ENCODE measurements at regions not wholly inside any gene's neighbourhood (a gene's known extent, or its start where the extent isn't known, plus 50 kb on each side); places are given as distances from the start of the nearest gene placed in this dataset.

DNA sequence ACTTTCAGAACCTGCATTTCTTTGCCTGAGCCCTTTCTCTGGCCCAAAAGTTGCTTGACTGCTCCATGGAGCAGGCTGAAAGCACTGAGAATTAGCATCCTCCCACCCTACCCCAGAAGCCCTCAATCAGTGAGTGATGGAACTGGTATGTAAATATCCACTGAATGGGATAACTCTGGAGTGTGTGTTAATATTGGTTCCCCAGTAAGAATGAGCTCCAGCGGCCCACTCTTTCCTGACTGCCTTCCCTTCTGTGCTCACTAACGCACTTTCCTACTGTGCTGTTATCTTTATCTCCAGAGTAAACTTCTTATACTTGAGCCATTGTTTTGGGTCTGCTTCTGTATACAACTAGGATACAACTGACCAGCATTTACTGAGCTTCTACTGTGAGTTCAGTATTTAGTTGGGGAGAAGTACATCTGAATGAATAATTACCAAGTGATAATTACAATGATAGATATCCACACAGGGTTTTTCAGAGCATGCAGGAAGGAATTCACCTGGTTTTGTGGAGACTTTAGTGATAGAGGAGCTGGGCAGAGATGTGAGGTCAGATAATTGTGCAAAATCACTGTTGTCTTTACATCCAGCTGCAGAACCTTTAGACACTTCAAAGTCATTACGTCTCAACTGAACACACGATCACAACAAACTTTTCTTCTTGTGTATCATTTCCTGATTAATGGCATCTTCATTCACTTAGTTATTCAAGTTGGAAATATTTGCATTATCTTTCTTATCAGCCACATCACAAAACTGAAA, 149.2 kb upstream of the BTG1 start:
- DNase-seq = no peak

DNA sequence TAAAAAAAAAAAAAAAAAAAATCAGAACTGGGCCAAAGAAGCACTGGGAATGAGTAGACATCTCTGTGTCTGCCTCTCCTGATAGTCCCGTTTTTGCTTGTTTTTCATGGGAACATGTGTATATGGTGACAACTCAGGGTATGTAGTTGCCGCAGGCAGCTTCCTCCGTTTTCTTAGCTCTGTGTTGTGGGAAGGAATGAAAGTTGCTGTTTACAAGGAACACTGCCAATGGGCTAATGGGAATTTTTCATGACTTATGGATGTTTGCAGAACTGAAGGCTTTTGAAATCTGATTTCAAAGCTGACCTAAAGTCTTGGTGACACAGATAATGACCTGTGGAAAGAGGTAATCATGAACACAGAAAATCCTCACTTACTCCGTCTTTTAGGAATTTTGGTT, 146.4 kb upstream of the BTG1 start:
- DNase-seq = no peak

DNA sequence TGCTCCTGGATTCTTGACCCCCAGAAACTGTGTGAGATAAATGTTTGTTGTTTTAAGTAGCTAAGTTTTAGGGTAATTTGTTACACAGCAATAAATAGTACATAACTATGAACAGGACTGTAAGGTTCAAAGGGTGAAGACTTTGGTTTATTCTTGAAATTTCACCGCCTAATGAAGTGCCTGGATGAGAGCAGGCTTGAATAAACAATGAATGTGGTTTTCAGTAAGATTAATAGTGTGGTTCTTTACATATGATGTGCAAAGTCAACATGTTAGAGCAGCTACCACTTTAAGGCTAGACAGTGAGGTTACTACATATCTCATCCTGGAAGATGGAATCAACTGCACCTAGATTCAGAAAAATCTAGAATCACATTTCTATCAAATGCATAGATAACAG, 145.2 kb upstream of the BTG1 start:
- no peak for DNase-seq

DNA sequence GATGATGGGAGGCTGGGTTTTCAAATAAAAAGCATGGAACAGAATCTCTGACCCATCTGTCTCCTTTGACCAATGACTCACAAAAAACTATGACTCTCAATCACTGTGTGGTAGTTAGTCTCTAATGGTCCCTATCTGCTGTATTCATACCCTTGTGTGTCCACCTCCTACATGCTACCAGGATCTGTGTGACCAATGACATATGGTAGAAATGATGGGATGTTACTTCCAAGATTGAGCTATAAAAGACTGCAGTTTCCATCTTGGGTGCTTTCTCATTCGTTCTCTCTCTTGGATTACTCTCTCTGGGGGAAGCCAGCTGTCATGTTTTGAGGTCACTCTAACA, 144.7 kb upstream of the BTG1 start:
- DNase-seq = no peak

DNA sequence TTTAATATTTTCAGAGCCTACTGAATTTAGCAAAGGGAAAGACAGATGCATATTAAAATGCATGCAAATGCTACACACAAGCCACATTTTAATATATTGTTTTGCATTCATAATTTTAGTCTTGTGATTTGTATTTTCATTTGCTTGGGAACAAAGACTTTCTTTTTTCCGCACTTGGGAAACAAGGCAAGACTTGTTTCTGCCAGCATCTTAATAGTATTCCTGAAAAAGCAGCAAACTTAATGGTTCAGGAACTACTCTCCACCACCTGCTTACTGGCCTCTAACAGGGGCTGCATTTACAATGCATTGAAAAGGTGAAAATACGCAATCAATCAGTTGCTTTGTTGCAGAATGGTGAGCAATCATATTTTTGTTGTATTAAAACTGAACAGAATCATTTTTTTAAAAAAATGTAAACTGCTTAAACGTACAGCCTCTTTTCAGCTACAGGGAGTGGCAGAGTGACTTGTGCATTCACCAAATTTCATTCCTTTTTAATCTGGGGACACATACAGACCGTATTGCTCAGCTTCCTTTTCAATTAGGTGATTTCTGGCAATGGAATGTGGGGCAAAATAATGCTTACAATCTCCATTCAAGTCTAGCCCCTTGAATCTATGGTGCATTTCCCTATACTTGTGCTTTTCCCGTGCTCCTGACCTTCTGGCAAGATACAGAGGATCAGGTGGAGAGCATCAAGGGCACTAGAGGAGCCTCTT, 144.1 kb upstream of the BTG1 start:
- no peak for DNase-seq

DNA sequence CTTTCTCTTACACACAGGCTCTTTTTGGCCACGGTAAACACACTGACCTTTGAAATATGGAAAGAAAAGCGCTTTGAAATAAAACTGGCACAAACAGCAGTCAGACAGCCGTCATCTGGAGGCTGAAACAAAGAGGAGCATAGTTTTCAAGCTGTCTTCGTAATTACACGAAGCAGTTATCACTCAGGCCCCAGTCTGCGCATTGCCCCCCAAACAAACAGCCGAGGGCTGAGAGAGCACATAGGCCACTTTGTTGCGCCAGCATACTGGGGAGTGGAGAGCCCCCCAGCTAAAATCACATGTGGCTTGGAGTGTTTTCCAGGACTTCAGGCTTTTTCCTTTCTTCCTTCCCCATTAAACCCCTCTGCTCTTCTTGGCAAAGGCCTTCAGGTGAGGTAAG, 142.9 kb upstream of the BTG1 start:
- DNase-seq = no peak

DNA sequence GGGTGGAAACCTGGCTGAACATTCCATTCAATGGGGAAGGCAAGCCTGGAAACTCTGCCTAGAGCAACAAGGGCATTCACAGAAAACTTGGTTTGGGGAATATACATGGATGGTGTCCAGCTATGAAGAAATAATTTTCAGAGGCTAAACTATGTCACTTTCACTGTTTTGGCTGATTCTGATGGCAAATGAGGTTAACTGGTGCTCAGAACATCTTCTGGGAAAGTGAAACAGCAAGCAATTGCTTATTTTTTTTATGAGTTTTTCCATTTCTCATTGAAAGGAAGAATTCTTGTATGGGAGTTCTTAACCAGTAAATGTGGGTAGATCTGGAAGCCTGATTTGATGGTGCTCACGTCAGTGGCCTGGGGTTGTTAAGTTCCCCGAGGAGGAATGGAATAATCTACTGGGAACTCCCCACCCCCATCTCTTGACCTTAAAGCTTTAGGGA, 132.8 kb upstream of the BTG1 start:
- no peak for DNase-seq

DNA sequence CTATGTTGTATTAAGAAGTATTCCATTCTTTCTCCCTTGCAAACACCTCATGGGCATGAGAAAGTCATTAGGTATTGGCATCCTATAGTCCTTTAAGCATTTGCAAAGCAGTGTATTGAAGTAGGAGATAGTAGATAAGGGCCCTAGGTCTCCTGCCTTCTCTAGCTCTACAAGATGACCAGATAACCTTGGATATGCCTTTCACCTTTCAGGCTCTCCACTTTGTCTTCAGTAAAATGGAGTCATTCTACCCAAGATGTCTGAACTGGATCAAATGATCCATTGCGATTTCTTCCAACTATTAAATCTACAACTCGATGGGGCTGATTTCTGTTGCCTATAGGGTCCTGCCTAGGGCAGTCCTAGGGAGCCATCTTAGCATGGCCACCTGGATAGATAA, 132.1 kb upstream of the BTG1 start:
- no peak for DNase-seq

DNA sequence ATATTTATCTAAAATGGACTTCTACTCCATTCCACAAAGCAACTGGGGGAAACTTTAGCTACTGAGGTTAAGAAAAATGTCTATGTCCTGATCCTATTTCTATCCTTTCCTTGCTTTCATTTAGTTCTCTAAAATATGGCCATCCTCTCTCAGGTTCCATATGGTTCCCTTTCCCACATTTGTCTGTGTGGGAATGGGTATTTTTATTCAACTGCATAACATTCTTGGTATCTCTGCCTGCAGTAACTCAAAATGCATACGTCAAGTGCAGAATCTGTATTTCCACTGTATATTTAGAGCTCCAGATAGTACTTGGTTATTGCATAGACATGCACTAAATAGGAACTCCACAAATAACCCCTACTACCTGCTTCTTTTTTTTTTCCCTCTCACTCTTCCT, 130.6 kb upstream of the BTG1 start:
- no peak for DNase-seq

DNA sequence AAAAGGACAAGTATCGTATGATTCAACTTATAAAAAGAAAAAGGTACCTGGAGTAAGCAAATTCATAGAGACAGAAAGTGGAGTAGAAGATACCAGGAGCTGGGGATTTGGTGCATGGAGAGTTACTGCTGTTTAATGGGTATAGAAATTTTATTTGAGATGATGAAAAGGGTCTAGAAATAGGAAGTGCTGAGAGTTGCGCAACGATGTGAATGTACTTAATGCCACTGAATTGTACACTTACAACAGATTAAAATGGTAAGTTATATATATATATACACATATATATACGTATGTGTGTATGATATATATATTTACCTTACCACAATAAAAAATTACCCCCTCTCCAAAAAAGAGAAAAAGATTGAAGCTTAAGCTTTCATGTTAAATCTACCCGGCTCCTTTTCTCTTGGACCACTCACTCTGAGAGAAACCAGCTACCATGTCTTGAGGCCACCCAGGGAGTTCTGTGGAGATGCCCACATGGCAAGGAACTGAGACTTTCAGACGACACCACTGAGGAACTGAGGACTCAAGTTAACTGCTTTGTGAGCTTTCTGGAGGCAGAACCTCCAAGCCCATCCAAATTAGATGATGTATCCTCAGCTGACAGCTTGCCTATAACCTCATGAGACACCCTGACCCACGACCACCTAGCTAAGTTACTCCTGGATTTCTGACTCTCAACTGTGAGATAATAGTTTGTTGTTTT, 130.0 kb upstream of the BTG1 start:
- no peak for DNase-seq

DNA sequence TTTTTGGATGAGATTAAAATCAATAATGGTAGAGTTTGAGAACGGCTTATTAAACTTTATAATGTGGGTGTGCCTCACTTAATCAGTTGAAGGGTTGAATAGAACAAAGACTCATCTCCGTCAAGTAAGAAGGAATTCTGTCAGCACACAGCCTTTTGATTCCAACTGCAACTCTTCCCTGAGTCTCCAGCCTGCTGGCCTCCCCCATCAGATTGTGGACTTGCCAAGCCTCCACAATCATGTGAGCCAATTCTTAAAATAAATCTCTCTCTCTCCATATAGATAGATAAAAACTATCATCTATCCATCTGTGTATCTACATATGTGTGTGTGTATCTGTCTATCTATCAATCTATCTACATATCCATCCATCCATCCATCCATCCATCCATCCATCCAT, 127.4 kb upstream of the BTG1 start:
- no peak for DNase-seq

DNA sequence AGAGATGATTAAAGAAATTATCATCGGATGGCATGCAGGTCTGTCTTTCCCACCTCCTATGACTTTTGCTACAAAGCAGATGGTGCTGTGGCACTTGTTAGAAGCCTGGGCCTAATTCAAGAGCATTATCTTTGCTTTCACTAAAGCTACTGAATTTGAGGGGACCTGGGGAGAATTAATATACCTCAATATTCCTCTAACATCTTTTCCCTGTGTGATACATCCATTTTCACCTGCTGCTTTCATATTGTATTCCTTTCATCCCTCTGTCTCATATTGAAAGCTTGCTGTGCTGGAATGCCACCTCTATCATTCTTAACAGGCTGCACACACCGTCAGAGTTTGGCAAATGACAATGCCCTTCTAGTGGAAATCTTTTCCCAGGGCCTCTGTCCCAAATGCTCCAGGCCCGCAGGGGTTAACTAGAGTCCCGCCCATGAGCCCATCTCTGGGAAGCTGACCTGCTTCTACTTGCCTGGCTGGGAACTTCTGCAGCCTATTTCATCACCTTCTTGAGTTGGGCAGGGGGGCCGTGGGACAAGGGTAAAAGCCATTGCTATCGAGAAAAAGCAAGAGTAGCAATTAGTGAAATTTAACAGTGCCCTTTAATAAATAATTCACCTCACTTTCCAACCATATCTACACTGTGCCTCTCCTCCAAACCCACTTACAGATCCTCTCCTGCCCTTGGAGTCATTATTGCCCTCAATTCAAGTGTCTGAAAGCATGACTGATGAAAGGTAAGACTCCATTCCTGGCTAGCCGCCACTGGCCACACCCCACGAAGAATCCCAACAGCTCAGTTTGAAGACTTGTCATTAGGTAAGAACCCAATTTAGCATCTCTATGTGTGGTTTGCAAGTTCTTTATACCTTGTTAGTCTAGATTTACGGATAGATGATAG, 126.7 kb upstream of the BTG1 start:
- no peak for DNase-seq

DNA sequence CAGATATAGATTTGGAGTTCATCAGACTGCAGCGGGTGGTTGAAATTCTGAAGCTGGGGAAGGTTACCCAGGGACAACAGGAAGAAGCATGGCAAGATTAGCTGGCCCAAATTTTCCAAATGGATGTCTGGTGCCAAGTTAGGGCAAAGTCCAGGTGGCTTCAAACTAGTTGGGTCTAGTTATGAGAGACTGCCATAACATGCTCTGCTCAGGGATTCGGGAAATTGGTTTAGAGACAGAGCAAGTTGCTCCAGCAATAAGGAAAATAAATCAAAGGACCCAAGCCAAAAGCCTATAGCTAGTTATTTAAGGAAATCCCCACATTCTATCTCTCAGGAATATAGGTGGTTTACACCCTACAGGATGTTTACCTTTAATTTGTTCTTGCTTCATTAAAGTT, 125.7 kb upstream of the BTG1 start:
- no peak for DNase-seq

DNA sequence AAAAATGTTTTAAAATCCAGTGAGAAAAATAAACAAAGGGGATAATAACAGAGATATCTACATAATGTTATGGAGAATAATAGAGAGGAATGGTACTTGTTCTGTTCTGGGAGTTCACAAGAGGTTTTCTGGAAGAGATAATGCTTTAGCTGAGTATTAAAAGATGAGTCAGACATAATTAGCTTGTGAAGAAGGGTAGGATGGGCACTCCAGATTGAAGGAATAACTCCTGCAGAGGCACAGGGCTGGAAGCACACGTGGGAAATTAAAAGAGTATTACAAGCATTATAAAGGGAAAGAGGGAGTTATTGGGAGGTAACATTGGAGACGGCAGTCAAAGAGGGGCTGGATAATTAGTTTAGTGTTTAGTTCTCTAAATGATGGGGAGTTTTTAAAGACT, 124.9 kb upstream of the BTG1 start:
- DNase-seq = no peak

DNA sequence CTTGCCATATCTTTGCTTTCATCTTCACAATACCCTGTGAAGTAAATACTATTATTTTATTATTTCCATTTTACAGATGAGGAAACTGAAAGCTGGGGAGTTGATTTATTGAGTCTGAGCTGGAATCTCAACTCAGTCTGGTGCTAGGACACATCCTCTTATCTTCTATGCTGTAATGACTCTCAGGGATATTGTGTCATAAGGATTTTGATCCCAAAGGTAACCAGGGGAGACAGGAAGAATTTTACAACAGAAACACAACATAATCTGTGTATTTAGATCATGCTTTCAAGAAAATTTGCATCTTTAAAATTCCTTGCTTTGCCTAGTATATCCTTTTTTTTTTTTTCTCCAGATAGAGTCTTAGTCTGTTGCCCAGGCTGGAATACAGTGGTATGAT, 123.3 kb upstream of the BTG1 start:
- no peak for DNase-seq

DNA sequence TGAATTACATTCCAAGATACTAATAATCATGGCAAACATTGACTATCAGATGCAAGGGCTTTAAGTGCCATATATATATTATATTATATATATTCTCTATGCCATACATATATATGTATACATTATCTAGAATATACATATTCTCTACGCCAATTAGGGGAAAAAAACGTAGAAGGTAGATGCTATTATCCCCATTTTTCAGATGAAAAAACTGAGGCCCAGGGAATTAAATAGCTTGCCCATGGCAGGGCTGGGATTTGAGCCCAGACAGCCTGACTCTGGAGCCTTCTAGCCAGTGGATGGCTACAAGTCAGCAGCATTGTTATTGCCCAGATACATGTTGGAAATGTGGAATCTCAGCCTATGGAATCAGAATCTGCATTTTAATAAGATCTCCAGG, 116.0 kb upstream of the BTG1 start:
- DNase-seq = no peak

DNA sequence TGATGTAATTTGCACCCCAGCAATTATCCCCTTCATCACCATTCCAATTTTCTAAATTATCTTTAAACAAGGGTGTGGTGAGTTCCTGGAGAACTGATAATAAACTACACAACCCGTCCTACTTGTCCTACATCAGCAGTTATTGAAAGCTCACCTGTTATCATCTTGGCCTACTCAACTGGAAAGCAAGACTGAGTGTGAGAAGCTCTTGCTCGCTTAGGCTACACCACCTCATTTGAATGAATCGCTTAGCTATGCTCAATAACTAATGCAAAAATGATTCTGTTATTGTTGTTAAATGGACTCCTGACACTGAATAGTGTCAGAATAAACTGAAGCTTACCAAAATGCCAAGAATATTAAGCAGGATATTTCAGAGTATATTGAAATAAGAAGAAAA, 115.4 kb upstream of the BTG1 start:
- DNase-seq = no peak

DNA sequence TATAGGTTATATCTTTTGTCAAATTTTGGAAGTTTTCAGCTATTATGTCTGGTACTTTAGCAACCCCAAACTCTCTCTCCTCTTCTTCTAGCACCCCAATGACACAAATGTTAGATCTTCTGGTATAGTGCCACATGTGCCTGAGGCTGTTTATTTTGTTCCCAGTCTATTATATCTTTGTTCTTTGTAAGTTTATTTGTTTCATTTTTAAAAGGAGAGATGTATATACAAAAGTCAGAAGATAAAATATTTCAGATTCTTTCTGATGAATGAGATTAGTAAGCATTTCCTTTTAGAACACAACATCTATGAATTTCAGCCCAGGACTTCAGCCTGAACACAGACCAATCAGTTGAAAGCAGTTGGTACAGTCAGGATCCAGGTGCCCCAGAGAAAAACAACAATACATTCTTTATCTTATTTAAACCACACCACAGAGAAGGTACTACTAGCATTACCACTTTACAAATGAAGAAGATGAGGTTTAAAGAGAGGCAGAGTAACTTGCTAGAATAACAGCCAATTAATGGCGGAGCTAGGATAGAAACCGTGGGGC, 114.1 kb upstream of the BTG1 start:
- DNase-seq = no peak

DNA sequence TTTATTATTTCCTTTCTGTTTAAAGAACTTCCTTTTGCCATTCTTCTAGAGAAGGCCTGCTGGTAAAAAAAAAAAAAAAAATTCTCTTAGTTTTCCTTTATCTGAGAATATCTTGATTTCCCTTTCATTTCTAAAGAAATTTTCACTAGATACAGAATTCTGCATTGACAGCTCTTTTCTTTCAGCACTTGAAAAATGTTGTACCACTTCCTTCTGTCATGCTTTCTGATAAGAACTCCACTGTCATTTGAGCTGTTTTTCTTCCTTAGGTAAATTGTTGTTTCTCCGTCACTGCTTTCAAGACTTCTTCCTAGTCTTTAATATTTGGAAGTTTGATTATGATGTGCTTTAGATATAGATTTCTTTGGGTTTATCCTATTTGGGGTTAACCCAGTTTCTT, 113.6 kb upstream of the BTG1 start:
- DNase-seq = no peak

DNA sequence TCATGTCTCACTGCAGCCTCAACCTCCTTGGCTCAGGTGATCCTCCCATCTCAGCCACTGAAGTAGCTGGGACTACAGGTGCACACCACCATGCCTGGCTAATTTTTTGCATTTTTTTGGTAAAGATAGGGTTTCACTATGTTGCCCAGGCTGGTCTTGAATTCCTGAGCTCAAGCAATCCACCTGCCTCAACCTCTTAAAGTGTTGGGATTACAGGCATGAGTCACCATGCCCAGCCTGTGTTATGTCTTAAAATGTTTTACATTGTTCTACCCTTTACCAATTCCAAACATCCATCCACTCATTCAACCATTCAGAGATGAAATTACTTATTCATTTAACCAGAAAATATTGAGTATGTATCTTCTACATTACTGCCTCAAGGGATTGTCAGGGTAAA, 111.6 kb upstream of the BTG1 start:
- DNase-seq = no peak

DNA sequence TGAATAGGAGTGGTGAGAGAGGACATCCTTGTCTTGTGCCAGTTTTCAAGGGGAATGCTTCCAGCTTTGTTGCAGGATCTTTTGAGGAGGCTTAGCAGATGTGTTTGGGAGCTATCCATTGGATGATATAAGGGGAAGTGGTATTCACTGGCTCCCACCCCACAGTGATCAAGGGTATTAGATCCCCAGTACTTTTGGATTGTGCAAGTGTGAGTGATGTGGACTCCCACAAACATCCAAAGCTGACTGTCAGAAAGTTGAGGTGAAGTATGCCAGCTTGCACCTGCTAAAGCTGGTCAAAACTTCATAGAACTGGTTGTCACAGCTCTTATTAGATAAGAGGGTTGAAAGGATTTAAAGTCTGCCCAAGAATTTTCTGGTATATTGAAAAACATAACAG, 110.1 kb upstream of the BTG1 start:
- DNase-seq = no peak

DNA sequence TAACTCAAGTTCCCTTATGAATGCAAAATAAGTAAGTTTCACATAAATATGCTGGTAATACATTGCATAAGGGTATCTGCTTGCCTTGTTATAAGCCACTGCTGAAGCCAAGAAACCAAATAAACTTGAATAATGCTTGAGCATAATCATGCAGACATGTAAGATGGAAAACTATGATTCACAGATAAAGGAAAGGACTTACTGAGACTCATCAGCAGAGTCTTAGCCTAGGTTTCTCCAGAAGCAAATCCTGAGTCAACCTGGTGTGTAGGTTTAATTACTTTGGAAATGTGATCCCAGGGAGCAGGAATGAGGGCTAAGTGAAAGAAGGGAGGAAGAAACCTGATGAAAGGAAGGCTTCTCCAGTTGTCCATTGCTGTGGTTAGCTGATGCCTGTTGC, 107.7 kb upstream of the BTG1 start:
- no peak for DNase-seq

DNA sequence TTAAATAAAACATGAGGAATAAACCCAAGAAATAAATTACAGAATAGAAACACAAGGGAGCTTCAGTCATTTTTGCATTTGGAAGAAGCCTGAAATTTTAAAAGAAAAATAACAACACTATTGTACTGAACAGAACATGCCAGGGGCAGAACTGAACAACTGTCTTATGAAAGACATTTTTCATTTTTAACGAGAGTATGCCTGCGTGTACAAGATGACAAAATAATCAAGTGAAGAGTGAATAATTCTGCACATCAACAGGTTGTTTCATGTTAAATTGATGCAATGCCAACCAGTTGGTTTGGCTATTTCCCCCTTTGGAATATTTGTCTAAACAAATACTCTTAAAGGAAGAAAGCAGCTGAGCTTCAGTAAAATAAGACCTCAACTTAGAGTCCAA, 103.3 kb upstream of the BTG1 start:
- DNase-seq = no peak

Measured in activated CD4-positive, alpha-beta T cell treated with anti-CD3 and anti-CD28 coated beads for 1 hour (primary cell).